ENCODE measurements at regions not wholly inside any gene's neighbourhood (a gene's known extent, or its start where the extent isn't known, plus 50 kb on each side); places are given as distances from the start of the nearest gene placed in this dataset.
"Not testable (repeated sequence)": the region's sequence is repeated elsewhere in the genome, so short reads cannot be mapped to it uniquely, and the experiment has no call there.

DNA sequence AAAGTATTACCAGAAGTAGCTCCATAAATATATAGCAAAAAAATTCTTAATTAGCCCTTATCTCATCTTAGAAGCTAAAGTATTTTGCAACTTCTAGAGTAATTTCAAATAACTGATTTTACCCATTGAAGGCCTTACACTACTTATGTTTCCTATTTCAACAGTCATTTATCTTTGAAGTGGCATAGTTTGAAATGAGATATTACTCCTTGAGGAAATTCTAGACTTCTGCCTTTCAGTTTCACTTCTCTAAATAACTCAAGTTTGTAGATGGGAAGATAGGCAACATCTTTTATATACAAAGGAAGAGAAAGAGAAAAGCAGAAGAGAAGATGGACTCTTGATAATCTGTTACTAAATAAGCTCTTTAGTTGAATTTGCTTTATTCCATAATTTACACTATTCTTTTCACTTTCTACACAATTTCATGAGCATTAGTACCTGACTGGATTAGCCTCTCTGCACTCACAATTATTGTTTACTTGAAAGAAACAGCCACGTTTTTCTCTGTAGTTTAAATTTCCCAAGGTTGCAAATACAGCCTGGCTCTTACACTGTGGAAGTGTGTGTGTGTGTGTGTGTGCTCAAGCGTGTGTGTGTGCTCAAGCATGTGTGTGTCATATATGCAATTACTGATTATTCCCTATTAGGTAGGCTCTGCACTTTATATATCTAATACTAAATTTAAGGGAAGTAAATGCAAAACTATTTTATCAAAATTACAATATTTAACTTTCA lies 60.6 kb upstream of the EMB start:
- DNase-seq: no peak

DNA sequence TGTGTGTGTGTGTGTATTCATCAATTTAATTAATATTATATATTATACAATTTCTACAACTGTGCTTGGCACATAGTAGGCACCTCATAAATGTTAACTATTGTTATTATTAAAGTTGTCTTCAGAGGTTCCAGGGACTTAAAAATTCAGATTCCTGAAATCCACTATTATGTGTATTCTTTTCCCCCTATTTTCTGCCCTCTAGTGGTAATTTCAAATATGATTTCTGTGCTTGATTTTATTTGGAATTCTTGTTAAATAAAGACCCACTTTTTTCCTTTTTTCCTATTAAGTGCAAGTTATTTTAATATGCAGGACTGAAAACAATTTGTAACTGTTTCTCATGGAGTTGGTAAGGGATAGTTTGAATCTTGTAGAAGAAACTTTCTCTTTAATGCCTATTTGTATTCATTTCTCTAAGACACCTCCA lies 72.0 kb upstream of the EMB start:
- DNase-seq: not testable (repeated sequence)

DNA sequence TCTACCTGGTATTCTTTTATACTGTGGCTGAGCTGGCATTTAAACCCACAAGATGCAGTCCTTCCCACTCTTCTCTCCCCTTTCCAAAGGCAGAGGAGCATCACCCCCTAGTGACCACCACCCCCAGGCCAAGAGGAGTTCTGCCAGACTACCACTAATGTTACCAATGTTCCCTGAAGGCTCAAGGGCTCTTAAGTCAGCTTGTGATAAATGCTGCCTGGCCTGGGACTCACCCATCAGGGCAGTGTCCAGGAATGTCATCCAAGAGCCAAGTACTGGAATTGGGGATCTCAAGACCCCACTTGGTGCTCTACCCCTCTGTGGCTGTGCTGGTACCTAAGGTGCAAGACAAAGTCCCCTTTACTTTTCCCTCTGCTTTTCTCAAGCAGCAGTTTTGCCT lies 80.0 kb upstream of the EMB start:
- not testable (repeated sequence) for DNase-seq

DNA sequence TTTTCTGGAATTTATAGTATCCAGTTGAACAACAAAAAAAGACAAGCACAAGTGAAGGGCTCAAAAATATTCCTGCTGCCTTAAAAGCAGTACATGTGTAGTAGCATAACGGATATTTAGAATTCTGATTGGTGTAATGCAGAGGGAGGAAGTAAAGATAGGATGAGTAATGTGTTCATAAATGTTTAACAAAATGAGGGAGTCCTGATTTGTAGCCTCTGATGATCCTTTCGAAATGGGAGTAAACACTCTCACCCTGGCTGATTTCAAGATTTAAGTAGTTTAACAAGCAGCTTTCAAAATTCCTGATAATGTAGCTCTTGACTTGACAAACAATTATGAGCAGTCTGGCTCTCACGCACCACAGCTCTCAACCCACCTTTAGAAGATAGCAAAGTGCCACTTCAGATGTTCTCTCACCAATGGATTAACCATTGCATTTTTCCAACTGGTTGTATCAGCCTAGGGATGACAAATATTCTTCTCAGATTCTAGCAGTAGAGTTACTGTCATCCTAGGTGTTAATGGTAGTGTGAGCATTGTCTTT lies 86.5 kb upstream of the EMB start:
- peak; percentile 71 for DNase-seq

DNA sequence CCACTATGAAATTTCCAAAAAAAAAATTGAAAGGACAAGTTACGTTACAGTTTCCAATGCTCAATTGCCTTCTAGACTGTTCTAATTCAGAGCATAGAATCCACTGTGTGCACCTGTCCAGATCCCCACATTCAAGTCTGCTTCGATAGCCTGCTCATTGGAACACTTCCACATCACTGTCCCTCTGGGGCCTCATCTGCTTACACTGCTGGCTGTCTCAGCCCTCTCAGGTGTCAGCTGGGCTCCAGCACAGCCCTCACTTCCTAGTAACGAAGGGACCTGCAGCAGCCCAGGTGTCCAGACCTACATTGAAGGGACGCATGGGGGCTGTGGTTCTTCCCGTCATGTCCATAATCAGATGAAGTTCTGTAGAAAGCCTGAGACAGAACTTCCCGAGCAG lies 94.3 kb upstream of the EMB start:
- no peak for DNase-seq

DNA sequence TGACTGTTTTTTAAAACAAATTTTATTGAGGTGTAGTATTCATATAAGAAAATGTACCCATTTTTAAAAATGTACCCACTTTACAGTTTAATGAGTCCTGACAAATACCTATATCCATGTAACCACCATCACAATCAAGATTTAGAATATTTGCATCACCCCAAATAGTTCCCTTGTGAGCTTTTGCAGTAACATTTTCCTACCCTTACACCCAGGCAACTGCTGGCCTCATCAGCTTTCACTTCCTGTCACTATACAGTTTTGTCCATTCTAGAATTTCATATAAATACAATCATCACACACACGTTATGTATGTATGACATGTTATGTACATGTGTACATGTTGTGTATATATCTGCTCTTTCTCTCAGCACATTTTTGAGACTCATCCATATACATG lies 96.4 kb upstream of the EMB start:
- DNase-seq: not testable (repeated sequence)

GRCh38 chr5:50547303-50547702 lies 106.2 kb upstream of the EMB start:
- DNase-seq: no peak

- no peak for DNase-seq
Observed at GRCh38 chr5:50550267-50550666, 109.2 kb upstream of the EMB start.

GRCh38 chr5:50550993-50551392 lies 109.9 kb upstream of the EMB start:
- DNase-seq: no peak

GRCh38 chr5:50553560-50553984 lies 112.5 kb upstream of the EMB start:
- no peak for DNase-seq

DNA sequence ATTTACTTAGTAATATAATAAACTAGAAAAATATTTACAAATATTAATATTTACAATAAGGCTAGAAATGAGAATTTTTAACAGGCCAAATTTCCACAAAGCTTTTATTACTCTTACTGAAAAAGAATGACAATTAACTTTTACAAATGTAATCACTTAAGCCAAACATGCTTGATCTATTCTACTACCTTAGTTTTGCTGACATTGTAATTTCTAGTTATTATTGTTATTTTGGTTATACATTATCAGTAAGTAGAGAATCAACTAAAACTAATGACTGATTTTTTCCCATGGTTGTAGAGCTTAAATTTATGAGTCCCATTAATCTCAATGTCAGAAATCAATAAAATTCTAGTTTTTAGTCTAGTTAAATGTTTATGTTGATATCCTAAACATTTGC lies 107.8 kb upstream of the PARP8 start:
- not testable (repeated sequence) for DNase-seq

DNA sequence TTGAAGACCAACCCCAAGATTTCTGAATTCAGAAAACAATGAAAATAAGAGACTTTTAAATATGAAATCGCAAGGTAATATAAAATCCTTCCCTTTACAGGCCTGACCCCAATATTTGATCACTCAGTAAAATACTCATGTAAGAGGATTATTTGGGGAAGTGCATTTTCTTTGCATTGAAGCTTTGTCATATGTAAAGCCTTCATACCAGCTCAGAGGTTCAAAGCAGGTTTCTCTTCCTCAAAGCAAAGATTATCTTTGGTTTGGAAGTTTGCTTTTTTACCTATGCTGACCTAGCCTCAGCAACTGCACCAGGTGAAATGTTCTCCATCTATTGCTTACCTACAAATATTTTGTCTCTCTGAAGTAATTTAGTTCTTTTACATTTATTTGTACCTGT lies 106.5 kb upstream of the PARP8 start:
- no peak for DNase-seq

DNA sequence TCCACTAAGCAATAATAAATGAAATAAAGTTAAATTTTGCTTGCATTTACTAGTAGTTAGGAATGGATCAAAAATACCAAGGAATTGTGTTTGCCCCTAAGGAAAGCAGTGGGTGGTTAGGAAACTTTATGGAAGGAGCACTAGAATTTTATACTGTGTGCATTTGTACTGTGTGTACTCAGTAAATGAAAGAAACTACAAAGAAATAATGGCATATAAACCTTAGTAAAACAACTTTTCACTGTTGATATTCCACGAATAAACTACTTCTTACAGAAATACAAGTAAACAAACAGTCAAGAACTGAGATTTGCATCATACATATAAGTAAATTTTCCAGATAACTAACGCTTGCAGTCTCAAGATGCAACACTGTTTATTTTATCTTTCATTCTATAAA lies 103.7 kb upstream of the PARP8 start:
- DNase-seq: no peak

- DNase-seq: no peak
Observed at GRCh38 chr5:50564079-50564478, 102.4 kb upstream of the PARP8 start.

DNA sequence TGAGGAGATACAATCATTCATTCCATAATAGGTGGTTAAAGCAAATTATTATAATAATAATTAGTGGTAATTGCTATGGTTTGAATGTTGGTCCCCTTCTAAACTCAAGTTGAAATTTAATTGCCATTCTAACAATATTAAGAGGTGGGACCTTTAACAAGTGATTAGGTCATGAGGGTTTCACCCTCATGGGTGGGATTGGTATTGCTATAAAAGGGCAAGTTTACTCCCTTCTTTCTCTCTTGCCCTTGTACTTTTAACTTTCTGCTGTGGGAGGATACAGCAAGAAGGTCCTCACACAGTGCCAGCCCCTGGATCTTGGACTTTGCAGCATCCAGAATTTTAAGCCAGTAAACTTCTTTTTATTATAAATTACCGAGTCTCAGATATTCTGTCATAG lies 101.9 kb upstream of the PARP8 start:
- no peak for DNase-seq

- DNase-seq: no peak
Observed at GRCh38 chr5:50574121-50574520, 92.3 kb upstream of the PARP8 start.

DNA sequence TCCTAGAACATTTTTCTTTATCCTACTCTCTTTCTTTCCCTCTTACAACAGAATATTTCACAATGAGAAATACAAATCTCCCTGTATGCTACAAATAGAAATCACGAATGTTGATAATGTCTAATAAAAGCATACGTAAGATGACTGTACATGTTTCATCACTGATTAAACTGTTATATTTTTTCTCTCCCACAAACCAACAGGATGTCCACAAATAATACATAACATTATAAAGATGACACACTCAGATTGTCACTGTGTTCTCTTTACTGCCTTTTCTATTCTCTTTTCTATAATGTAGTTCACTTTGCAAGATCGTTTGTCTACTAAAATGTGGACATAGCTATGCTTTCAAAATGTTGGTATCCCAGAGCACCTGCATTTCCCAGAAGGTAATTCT lies 90.7 kb upstream of the PARP8 start:
- DNase-seq: no peak

DNA sequence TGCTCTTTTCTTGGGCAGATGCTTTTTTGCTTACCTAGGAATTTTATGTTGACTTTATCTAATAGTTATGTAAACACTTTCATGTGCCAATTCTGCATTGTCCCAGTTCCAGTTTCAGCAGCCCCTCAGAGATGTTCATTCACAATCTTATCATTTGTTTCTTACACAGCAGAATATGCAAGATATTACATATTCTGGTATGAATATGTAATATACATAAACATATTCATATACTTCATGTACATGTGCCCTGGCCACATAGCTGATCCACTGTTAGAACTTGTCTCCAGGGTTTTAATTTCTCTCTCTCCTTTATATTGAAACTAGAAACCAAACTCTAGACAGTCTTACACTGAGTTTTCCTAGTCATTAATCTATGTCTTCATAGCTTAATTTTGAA lies 90.2 kb upstream of the PARP8 start:
- no peak for DNase-seq

DNA sequence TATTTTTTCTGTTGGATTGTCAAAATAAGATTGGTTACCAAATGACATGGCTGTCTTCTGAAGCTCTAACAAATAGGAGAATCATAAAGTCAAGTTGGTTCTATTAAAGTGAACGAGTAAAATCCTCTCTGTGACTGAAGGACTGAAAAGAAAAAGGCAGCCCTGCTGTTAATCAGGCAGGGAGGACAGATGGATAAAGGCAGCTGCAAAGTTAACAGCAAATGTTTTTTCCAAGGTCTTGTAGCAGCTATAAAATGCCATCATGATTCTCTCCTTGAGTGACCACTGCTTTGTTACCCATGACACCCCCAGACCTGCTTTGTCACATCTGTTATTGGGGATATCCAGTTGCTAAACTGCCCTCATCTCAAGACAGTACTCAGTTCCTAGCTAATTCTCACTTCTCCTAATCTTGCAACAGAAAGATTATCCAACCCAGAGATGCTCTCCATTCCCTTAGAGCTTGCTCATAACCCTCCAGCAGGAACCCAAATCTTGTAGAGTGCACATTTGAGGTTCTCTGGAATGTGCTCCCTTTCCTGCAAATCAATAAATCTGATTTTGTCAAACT lies 89.7 kb upstream of the PARP8 start:
- DNase-seq: no peak

- DNase-seq: no peak
Observed at GRCh38 chr5:50580506-50580905, 85.9 kb upstream of the PARP8 start.

DNA sequence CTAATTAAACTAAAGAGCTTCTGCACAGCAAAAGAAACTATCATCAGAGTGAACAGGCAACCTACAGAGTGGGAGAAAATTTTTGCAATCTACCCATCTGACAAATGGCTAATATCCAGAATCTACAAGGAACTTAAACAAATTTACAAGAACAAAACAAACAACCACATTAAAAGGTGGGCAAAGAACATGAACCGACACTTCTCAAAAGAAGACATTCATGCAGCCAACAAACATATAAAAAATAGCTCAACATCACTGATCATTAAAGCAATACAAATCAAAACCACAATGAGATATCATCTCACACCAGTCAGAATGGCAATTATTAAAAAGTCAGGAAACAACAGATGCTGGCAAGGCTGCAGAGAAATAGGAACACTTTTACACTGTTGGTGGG lies 84.6 kb upstream of the PARP8 start:
- DNase-seq: not testable (repeated sequence)

- DNase-seq: no peak
Observed at GRCh38 chr5:50582699-50583098, 83.7 kb upstream of the PARP8 start.

DNA sequence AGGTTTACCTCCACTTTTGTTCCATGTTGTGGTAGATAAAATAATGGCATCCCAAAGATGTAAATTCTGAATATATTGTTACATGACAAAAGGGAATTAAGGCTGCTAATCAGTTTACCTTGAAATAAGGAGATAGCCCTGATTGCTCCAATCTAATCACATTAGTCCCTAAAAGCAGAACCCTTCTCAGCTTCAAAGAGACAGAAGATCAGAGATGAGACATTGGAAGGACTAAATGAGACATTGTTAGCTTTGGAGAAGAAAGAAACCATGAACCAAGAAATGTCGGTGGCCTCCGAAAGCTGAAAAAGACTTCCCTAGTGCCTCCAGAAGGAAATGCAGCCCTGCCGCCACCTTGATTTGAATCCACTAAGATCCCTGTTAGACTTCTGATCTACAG lies 82.8 kb upstream of the PARP8 start:
- no peak for DNase-seq

DNA sequence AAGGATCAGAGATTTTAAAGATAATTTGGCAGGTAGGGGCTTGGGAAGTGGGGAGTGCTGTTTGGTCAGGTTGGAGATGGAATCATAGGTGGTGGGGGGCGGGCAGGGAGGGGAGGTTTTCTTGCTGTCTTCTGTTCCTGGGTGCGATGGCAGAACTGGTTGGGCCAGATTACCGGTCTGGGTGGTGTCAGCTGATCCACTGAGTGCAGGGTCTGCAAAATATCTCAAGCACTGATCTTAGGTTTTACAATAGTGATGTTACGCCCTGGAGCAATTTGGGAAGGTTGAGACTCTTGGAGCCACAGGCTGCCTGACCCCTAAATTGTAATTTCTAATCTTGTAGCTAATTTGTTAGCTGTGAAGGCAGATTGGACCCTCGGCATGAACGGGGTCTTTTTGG lies 78.0 kb upstream of the PARP8 start:
- DNase-seq: not testable (repeated sequence)

Data from NCI-H345 (cell line).